ENCODE measurements at regions not wholly inside any gene's neighbourhood (a gene's known extent, or its start where the extent isn't known, plus 50 kb on each side); places are given as distances from the start of the nearest gene placed in this dataset.

DNA sequence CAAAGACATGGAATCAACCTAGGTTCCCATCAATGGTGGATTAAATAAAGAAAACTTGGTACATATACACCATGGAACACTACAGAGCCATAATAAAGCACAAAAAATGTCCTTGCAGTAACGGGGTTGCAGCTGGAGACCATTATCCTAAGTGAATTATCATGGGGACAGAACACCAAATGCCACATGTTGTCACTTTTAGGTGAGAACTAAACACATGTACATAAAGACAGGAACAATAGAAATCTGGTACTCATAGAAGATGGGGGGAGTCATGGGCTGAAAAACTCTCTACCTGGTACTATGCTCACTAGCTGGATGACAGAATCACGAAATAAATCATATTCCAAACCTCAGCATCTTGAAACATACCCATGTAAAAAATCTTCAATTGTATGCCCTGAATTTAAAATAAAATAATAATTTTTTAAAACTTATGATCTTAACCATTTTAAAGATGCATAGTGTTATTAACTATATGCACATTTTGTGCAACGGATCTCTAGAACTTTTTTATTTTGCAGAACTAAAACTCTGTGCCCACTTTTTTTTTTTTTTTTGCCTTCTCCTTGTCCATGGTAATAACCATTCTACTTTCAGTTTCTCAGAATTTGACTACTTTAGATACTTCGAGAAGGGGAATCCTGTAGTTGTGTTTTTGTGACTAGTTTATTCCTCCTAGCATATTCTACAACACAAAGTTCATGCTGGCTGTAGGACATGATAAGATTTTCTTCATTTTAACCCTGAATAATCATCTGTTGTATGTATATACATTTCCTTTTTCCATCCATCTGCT lies 1081.6 kb upstream of the ACO1 start:
- Histone ChIP-seq H3K9me2 (ENCODE audit: low read depth, low read length) (no peaks in the 10 kb centered on the region), H3K4me3 (ENCODE audit: low read depth, low read length, poor library complexity, severe bottlenecking) (no peak overlapping the region), H3K27ac (ENCODE audit: low read depth, low read length, poor library complexity, severe bottlenecking) (no peak overlapping the region), H3K4me2 (ENCODE audit: low read length) (peak overlapping the region; percentile 10; the same call in 1 of the 2 replicates), H3F3A (ENCODE audit: insufficient read depth, low read length) (no peaks in the 10 kb centered on the region; the same call in 1 of the 2 replicates), H4K20me1 (ENCODE audit: insufficient read depth, low read length) (no peaks in the 10 kb centered on the region), H3K27me3 (ENCODE audit: insufficient read depth, low read length) (no peaks in the 10 kb centered on the region), H3K79me2 (ENCODE audit: insufficient read depth, low read length) (no peaks in the 10 kb centered on the region), H2AFZ (ENCODE audit: low read length) (no peak overlapping the region), H3K9me3 (ENCODE audit: low read length) (no peaks in the 10 kb centered on the region), H3K4me1 (ENCODE audit: insufficient read depth, low read length, severe bottlenecking) (peaks cover 19% of the 10 kb centered on the region), H3K36me3 (ENCODE audit: insufficient read depth, low read length) (no peaks in the 10 kb centered on the region), H3K9ac (ENCODE audit: low read length) (no peak overlapping the region)
- TF ChIP-seq EZH2 (IDR thresholded peaks at IDR 0.05; ENCODE audit: borderline replicate concordance, low read length): no peak
- TF ChIP-seq, protein P1, sequence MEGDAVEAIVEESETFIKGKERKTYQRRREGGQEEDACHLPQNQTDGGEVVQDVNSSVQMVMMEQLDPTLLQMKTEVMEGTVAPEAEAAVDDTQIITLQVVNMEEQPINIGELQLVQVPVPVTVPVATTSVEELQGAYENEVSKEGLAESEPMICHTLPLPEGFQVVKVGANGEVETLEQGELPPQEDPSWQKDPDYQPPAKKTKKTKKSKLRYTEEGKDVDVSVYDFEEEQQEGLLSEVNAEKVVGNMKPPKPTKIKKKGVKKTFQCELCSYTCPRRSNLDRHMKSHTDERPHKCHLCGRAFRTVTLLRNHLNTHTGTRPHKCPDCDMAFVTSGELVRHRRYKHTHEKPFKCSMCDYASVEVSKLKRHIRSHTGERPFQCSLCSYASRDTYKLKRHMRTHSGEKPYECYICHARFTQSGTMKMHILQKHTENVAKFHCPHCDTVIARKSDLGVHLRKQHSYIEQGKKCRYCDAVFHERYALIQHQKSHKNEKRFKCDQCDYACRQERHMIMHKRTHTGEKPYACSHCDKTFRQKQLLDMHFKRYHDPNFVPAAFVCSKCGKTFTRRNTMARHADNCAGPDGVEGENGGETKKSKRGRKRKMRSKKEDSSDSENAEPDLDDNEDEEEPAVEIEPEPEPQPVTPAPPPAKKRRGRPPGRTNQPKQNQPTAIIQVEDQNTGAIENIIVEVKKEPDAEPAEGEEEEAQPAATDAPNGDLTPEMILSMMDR (IDR thresholded peaks at IDR 0.05; ENCODE audit: low read length): no peak

- TF ChIP-seq EZH2 (IDR thresholded peaks at IDR 0.05; ENCODE audit: borderline replicate concordance, low read length): no peak
- TF ChIP-seq, protein P1 (IDR thresholded peaks at IDR 0.05; ENCODE audit: low read length): no peak
- Histone ChIP-seq H3K36me3 (ENCODE audit: insufficient read depth, low read length) (no peaks in the 10 kb centered on the region), H3K79me2 (ENCODE audit: insufficient read depth, low read length) (no peaks in the 10 kb centered on the region), H3K9me2 (ENCODE audit: low read depth, low read length) (no peaks in the 10 kb centered on the region), H3K27ac (ENCODE audit: low read depth, low read length, poor library complexity, severe bottlenecking) (no peak overlapping the region), H4K20me1 (ENCODE audit: insufficient read depth, low read length) (no peaks in the 10 kb centered on the region), H3K4me2 (ENCODE audit: low read length) (no peak overlapping the region), H3K4me1 (ENCODE audit: insufficient read depth, low read length, severe bottlenecking) (peaks cover 19% of the 10 kb centered on the region), H3K27me3 (ENCODE audit: insufficient read depth, low read length) (no peaks in the 10 kb centered on the region), H3K9me3 (ENCODE audit: low read length) (no peaks in the 10 kb centered on the region), H3F3A (ENCODE audit: insufficient read depth, low read length) (no peaks in the 10 kb centered on the region; the same call in 1 of the 2 replicates), H3K9ac (ENCODE audit: low read length) (no peak overlapping the region), H3K4me3 (ENCODE audit: low read depth, low read length, poor library complexity, severe bottlenecking) (no peak overlapping the region), H2AFZ (ENCODE audit: low read length) (peak overlapping the region; percentile 31)
Measured at GRCh38 chr9:31304576-31304975, 1079.9 kb upstream of the ACO1 start.

DNA sequence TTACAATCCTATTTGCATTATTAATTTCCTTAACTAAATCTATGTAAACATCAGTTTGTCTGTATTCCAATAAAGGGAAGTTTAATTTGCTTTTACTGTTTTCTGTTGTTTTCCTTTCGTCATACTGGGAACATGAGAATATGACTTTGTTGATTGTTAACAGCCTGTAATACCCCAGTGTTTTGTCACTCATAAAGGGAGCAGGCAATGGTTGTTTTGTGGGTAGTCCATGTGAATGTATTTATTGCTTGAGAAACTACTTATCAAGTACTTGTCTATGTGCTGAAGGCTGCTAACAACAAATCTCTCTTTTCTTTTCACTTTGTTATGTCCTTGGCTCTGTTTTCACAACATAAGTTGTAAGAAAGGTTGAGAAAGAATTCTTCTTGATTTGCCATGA lies 1070.2 kb upstream of the ACO1 start:
- Histone ChIP-seq H3K9me2 (ENCODE audit: low read depth, low read length) (no peaks in the 10 kb centered on the region), H3K4me2 (ENCODE audit: low read length) (no peak overlapping the region), H3K4me3 (ENCODE audit: low read depth, low read length, poor library complexity, severe bottlenecking) (no peak overlapping the region), H3K79me2 (ENCODE audit: insufficient read depth, low read length) (no peaks in the 10 kb centered on the region), H4K20me1 (ENCODE audit: insufficient read depth, low read length) (no peaks in the 10 kb centered on the region), H3K36me3 (ENCODE audit: insufficient read depth, low read length) (no peaks in the 10 kb centered on the region), H3K9ac (ENCODE audit: low read length) (no peak overlapping the region), H2AFZ (ENCODE audit: low read length) (peak overlapping the region; percentile 81), H3K9me3 (ENCODE audit: low read length) (no peaks in the 10 kb centered on the region), H3K4me1 (ENCODE audit: insufficient read depth, low read length, severe bottlenecking) (peaks cover 5% of the 10 kb centered on the region), H3K27ac (ENCODE audit: low read depth, low read length, poor library complexity, severe bottlenecking) (no peak overlapping the region), H3F3A (ENCODE audit: insufficient read depth, low read length) (no peaks in the 10 kb centered on the region), H3K27me3 (ENCODE audit: insufficient read depth, low read length) (no peaks in the 10 kb centered on the region)
- TF ChIP-seq, protein P1 (IDR thresholded peaks at IDR 0.05; ENCODE audit: low read length): no peak
- no peak for TF ChIP-seq EZH2 (IDR thresholded peaks at IDR 0.05; ENCODE audit: borderline replicate concordance, low read length)
